ENCODE measurements at regions not wholly inside any gene's neighbourhood (a gene's known extent, or its start where the extent isn't known, plus 50 kb on each side); places are given as distances from the start of the nearest gene placed in this dataset.

GRCh38 chr14:76581592-76581991, 179.7 kb upstream of the VASH1 start:
- TF ChIP-seq, protein P1, sequence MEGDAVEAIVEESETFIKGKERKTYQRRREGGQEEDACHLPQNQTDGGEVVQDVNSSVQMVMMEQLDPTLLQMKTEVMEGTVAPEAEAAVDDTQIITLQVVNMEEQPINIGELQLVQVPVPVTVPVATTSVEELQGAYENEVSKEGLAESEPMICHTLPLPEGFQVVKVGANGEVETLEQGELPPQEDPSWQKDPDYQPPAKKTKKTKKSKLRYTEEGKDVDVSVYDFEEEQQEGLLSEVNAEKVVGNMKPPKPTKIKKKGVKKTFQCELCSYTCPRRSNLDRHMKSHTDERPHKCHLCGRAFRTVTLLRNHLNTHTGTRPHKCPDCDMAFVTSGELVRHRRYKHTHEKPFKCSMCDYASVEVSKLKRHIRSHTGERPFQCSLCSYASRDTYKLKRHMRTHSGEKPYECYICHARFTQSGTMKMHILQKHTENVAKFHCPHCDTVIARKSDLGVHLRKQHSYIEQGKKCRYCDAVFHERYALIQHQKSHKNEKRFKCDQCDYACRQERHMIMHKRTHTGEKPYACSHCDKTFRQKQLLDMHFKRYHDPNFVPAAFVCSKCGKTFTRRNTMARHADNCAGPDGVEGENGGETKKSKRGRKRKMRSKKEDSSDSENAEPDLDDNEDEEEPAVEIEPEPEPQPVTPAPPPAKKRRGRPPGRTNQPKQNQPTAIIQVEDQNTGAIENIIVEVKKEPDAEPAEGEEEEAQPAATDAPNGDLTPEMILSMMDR (IDR thresholded peaks at IDR 0.05), result no peak
- H3K4me1 Mint-ChIP-seq (ENCODE audit: low read depth), result peaks cover under 1% of the 10 kb centered on the region
- DNase-seq (ENCODE audit: low spot score), result no peak
- no peaks in the 10 kb centered on the region for H3K36me3 Mint-ChIP-seq (ENCODE audit: low read depth)
- peaks cover 6% of the 10 kb centered on the region for H3K9me3 Mint-ChIP-seq (ENCODE audit: low read depth)
- H3K4me3 Mint-ChIP-seq (ENCODE audit: unreplicated experiment), result no peak overlapping the region
- H3K27me3 Mint-ChIP-seq (ENCODE audit: low read depth), result peaks cover under 1% of the 10 kb centered on the region
- H3K27ac Mint-ChIP-seq (ENCODE audit: unreplicated experiment), result no peak overlapping the region

- Mint-ChIP-seq H3K27ac (ENCODE audit: unreplicated experiment) (no peak overlapping the region), H3K36me3 (ENCODE audit: low read depth) (no peaks in the 10 kb centered on the region), H3K27me3 (ENCODE audit: low read depth) (no peaks in the 10 kb centered on the region), H3K9me3 (ENCODE audit: low read depth) (peaks cover under 1% of the 10 kb centered on the region), H3K4me1 (ENCODE audit: low read depth) (no peaks in the 10 kb centered on the region), H3K4me3 (ENCODE audit: unreplicated experiment) (no peak overlapping the region)
- DNase-seq (ENCODE audit: low spot score), result no peak
- TF ChIP-seq, protein P1 (IDR thresholded peaks at IDR 0.05), result no peak
Observed at GRCh38 chr14:76582447-76582846, 178.8 kb upstream of the VASH1 start.

GRCh38 chr14:76583174-76583573, 178.1 kb upstream of the VASH1 start:
- TF ChIP-seq, protein P1 (IDR thresholded peaks at IDR 0.05), result no peak
- no peaks in the 10 kb centered on the region for H3K4me1 Mint-ChIP-seq (ENCODE audit: low read depth)
- H3K27me3 Mint-ChIP-seq (ENCODE audit: low read depth), result no peaks in the 10 kb centered on the region
- no peak for DNase-seq (ENCODE audit: low spot score)
- no peak overlapping the region for H3K27ac Mint-ChIP-seq (ENCODE audit: unreplicated experiment)
- H3K36me3 Mint-ChIP-seq (ENCODE audit: low read depth), result no peaks in the 10 kb centered on the region
- no peaks in the 10 kb centered on the region for H3K9me3 Mint-ChIP-seq (ENCODE audit: low read depth)
- H3K4me3 Mint-ChIP-seq (ENCODE audit: unreplicated experiment), result no peak overlapping the region

DNA sequence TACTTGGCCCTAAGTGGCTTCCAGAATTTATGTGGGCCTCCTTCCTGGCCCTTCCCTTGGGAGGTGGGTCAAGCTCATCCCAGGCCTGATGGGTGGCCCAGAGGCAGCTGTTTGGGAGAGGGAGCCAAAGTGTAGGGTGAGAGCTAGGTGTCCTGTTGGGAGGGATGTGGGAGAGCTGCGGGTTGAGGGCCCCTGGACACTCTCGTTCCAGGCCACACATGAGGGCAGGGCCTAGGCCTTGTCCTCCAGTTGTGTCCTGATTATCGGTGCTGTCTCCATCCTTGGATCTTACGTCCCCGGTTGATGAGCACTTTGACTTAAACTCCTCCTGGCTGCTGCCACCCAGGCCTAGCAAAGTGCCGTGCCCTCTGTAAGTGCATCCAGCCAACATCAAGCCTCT, 177.5 kb upstream of the VASH1 start:
- Mint-ChIP-seq H3K4me3 (ENCODE audit: unreplicated experiment) (no peak overlapping the region), H3K9me3 (ENCODE audit: low read depth) (no peaks in the 10 kb centered on the region), H3K27ac (ENCODE audit: unreplicated experiment) (no peak overlapping the region), H3K4me1 (ENCODE audit: low read depth) (no peaks in the 10 kb centered on the region), H3K27me3 (ENCODE audit: low read depth) (no peaks in the 10 kb centered on the region), H3K36me3 (ENCODE audit: low read depth) (no peaks in the 10 kb centered on the region)
- no peak for DNase-seq (ENCODE audit: low spot score)
- TF ChIP-seq, protein P1 (IDR thresholded peaks at IDR 0.05), result no peak

- DNase-seq (ENCODE audit: low spot score), result no peak
Observed at GRCh38 chr14:76584271-76584702, 177.0 kb upstream of the VASH1 start.

More at GRCh38 chr14:76584271-76584702, 177.0 kb upstream of the VASH1 start:
- Mint-ChIP-seq H3K27me3 (ENCODE audit: low read depth) (no peaks in the 10 kb centered on the region), H3K4me1 (ENCODE audit: low read depth) (no peaks in the 10 kb centered on the region), H3K4me3 (ENCODE audit: unreplicated experiment) (no peak overlapping the region), H3K36me3 (ENCODE audit: low read depth) (no peaks in the 10 kb centered on the region), H3K9me3 (ENCODE audit: low read depth) (no peaks in the 10 kb centered on the region), H3K27ac (ENCODE audit: unreplicated experiment) (no peak overlapping the region)
- TF ChIP-seq, protein P1 (IDR thresholded peaks at IDR 0.05), result no peak

Measured in chondrocyte (in vitro differentiated cells).